ENCODE measurements at regions not wholly inside any gene's neighbourhood (a gene's known extent, or its start where the extent isn't known, plus 50 kb on each side); places are given as distances from the start of the nearest gene placed in this dataset.

- no peak for TF ChIP-seq Cebpa-rat (IDR thresholded peaks at IDR 0.05)
- no peak overlapping the region for H3K4me3 ChIP-seq
- no peak overlapping the region for H3K27ac ChIP-seq
- no peak overlapping the region for H3K4me2 ChIP-seq
- no peaks in the 10 kb centered on the region for H3K27me3 ChIP-seq
- no peaks in the 10 kb centered on the region for H4K20me1 ChIP-seq
- no peaks in the 10 kb centered on the region for H3K36me3 ChIP-seq
- H3K4me1 ChIP-seq, result no peaks in the 10 kb centered on the region
- no peaks in the 10 kb centered on the region for H3K9me3 ChIP-seq
- H3K9ac ChIP-seq, result no peak overlapping the region
Measured at GRCh38 chr2:151027151-151027550, 234.5 kb downstream of the RBM43 start.

- no peak overlapping the region for H3K9ac ChIP-seq
- H3K9me3 ChIP-seq, result no peaks in the 10 kb centered on the region
- no peaks in the 10 kb centered on the region for H4K20me1 ChIP-seq
- no peak overlapping the region for H3K4me3 ChIP-seq
- no peak overlapping the region for H3K4me2 ChIP-seq
- TF ChIP-seq Cebpa-rat (IDR thresholded peaks at IDR 0.05), result no peak
- H3K36me3 ChIP-seq, result no peaks in the 10 kb centered on the region
- H3K27me3 ChIP-seq, result no peaks in the 10 kb centered on the region
- no peaks in the 10 kb centered on the region for H3K4me1 ChIP-seq
- no peak overlapping the region for H3K27ac ChIP-seq
Measured at GRCh38 chr2:151025816-151026215, 235.8 kb downstream of the RBM43 start.

- no peaks in the 10 kb centered on the region for H3K27me3 ChIP-seq
- TF ChIP-seq Cebpa-rat (IDR thresholded peaks at IDR 0.05), result no peak
Measured at GRCh38 chr2:151024696-151025251, 236.9 kb downstream of the RBM43 start.

GRCh38 chr2:151021747-151022452, 239.8 kb downstream of the RBM43 start:
- H3K36me3 ChIP-seq, result no peaks in the 10 kb centered on the region
- no peak overlapping the region for H3K27ac ChIP-seq
- H3K4me1 ChIP-seq, result no peaks in the 10 kb centered on the region
- H3K27me3 ChIP-seq, result no peaks in the 10 kb centered on the region
- no peak for TF ChIP-seq Cebpa-rat (IDR thresholded peaks at IDR 0.05)
- H3K4me2 ChIP-seq, result no peak overlapping the region
- no peak overlapping the region for H3K4me3 ChIP-seq
- no peak overlapping the region for H3K9ac ChIP-seq
- H3K9me3 ChIP-seq, result no peaks in the 10 kb centered on the region
- no peaks in the 10 kb centered on the region for H4K20me1 ChIP-seq

More at GRCh38 chr2:151024696-151025251, 236.9 kb downstream of the RBM43 start:
- Histone ChIP-seq H3K4me2 (no peak overlapping the region), H3K27ac (no peak overlapping the region), H3K9ac (no peak overlapping the region), H3K4me1 (no peaks in the 10 kb centered on the region), H3K9me3 (no peaks in the 10 kb centered on the region), H3K4me3 (no peak overlapping the region), H4K20me1 (no peaks in the 10 kb centered on the region), H3K36me3 (no peaks in the 10 kb centered on the region)

GRCh38 chr2:151020411-151020810, 241.3 kb downstream of the RBM43 start:
- TF ChIP-seq Cebpa-rat (IDR thresholded peaks at IDR 0.05), result no peak
- no peak overlapping the region for H3K9ac ChIP-seq
- no peaks in the 10 kb centered on the region for H3K36me3 ChIP-seq
- no peak overlapping the region for H3K27ac ChIP-seq
- no peaks in the 10 kb centered on the region for H3K27me3 ChIP-seq
- H3K4me2 ChIP-seq, result no peak overlapping the region
- H3K4me3 ChIP-seq, result no peak overlapping the region
- H4K20me1 ChIP-seq, result no peaks in the 10 kb centered on the region
- H3K9me3 ChIP-seq, result no peaks in the 10 kb centered on the region
- no peaks in the 10 kb centered on the region for H3K4me1 ChIP-seq

- Histone ChIP-seq H3K4me1 (no peaks in the 10 kb centered on the region), H3K9ac (no peak overlapping the region), H4K20me1 (no peaks in the 10 kb centered on the region), H3K4me2 (no peak overlapping the region), H3K27ac (no peak overlapping the region), H3K36me3 (no peaks in the 10 kb centered on the region), H3K4me3 (no peak overlapping the region), H3K27me3 (no peaks in the 10 kb centered on the region), H3K9me3 (no peaks in the 10 kb centered on the region)
- no peak for TF ChIP-seq Cebpa-rat (IDR thresholded peaks at IDR 0.05)
Measured at GRCh38 chr2:151009437-151010175, 252.1 kb downstream of the RBM43 start.

GRCh38 chr2:151007365-151007764, 254.3 kb downstream of the RBM43 start:
- no peak overlapping the region for H3K27ac ChIP-seq

GRCh38 chr2:151002959-151003600, 258.6 kb downstream of the RBM43 start:
- no peak overlapping the region for H3K27ac ChIP-seq
- no peaks in the 10 kb centered on the region for H4K20me1 ChIP-seq
- no peak overlapping the region for H3K9ac ChIP-seq
- no peaks in the 10 kb centered on the region for H3K27me3 ChIP-seq
- no peaks in the 10 kb centered on the region for H3K4me1 ChIP-seq
- no peak for TF ChIP-seq Cebpa-rat (IDR thresholded peaks at IDR 0.05)
- H3K4me2 ChIP-seq, result no peak overlapping the region
- H3K9me3 ChIP-seq, result no peaks in the 10 kb centered on the region
- no peaks in the 10 kb centered on the region for H3K36me3 ChIP-seq
- no peak overlapping the region for H3K4me3 ChIP-seq

More at GRCh38 chr2:151007365-151007764, 254.3 kb downstream of the RBM43 start:
- H3K4me2 ChIP-seq, result no peak overlapping the region
- H4K20me1 ChIP-seq, result no peaks in the 10 kb centered on the region
- no peaks in the 10 kb centered on the region for H3K27me3 ChIP-seq
- no peak overlapping the region for H3K9ac ChIP-seq
- H3K36me3 ChIP-seq, result no peaks in the 10 kb centered on the region
- no peak overlapping the region for H3K4me3 ChIP-seq
- no peak for TF ChIP-seq Cebpa-rat (IDR thresholded peaks at IDR 0.05)
- H3K4me1 ChIP-seq, result no peaks in the 10 kb centered on the region
- H3K9me3 ChIP-seq, result no peaks in the 10 kb centered on the region

- Histone ChIP-seq H3K27ac (no peak overlapping the region), H3K4me1 (no peaks in the 10 kb centered on the region), H3K36me3 (no peaks in the 10 kb centered on the region), H3K9me3 (no peaks in the 10 kb centered on the region), H3K4me3 (no peak overlapping the region), H3K4me2 (no peak overlapping the region), H3K9ac (no peak overlapping the region), H3K27me3 (no peaks in the 10 kb centered on the region), H4K20me1 (no peaks in the 10 kb centered on the region)
- TF ChIP-seq Cebpa-rat (IDR thresholded peaks at IDR 0.05), result no peak
Measured at GRCh38 chr2:150997702-150998440, 263.8 kb downstream of the RBM43 start.

Data from BLaER1 (cell line).